ENCODE measurements at regions not wholly inside any gene's neighbourhood (a gene's known extent, or its start where the extent isn't known, plus 50 kb on each side); places are given as distances from the start of the nearest gene placed in this dataset.
"Not testable (repeated sequence)": the region's sequence is repeated elsewhere in the genome, so short reads cannot be mapped to it uniquely, and the experiment has no call there.

DNA sequence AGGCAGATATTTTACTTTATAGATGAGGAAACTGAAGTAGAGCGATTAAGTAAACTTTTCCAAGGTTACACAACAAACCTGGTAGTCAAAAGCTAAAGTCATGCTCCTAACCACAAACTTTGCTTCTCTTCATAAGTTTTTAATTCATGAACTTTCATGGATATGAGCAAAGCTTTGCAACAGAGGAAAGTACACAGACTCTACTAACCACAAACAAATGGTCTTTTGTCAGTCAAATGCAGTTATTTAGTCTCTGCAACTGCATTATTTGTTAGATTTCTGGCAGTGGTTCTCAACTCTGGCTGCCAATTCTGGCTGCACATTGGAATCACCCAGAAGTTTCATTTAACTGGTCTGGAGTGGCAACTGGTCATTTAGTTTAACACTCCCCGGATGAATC lies 140.6 kb upstream of the TMEM168 start:
- FAIRE-seq: no peak

DNA sequence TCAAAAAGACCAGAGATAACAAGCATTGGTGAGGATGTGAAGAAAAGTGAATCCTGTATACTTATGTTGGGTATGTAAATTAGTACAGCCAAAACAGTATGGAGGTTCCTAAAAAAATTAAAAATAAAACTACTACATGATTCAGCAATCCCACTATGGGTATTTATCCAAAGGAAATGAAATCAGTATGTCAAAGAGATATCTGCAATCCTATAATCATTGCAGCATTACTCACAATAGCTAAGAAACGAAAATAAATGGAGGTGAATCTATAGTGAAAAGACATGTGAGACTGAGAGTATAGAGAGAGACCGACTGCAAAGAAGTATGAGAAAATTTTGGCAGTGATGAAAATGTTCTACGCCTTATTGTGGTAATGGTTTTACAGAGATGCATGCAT lies 139.2 kb upstream of the TMEM168 start:
- no peak for FAIRE-seq

DNA sequence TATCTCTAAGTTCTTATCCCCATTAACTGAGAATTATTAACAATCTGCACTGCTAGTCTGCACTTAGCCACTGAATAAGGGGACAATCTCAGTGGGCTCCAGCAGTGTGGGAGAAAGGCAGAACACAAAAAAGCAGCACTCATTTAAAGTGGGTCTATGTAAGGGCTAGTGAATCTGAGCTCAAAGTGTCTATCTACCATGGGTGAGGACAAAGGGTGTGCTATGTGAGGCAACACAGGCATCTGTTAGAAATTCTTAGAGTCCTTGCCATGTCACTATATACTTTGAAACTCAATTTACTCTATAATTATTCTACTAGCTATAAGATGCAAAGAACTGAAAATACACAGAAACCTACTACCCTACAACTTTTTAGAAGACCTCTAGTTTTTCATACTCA lies 135.8 kb upstream of the TMEM168 start:
- no peak for FAIRE-seq

DNA sequence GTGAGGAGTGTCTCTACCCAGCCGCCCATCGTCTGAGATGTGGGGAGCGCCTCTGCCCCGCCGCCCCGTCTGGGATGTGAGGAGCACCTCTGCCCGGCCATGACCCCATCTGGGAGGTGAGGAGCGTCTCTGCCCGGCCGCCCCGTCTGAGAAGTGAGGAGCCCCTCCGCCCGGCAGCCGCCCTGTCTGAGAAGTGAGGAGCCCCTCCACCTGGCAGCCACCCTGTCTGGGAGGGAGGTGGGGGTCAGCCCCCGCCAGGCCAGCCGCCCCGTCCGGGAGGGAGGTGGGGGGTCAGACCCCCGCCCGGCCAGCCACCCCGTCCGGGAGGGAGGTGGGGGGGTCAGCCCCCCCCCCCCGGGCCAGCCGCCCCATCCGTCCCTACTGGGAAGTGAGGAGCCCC lies 132.4 kb upstream of the TMEM168 start:
- not testable (repeated sequence) for FAIRE-seq

DNA sequence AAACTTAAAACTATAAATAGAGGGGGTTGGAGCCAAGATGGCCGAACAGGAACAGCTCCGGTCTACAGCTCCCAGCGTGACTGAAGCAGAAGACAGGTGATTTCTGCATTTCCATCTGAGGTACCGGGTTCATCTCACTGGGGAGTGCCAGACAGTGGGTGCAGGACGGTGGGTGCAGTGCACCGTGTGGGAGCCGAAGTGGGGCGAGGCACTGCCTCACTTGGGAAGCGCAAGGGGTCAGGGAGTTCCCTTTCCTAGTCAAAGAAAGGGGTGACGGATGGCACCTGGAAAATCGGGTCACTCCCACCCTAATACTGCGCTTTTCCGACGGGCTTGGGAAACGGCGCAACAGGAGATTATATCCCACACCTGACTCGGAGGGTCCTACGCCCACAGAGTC lies 126.2 kb upstream of the TMEM168 start:
- not testable (repeated sequence) for FAIRE-seq

DNA sequence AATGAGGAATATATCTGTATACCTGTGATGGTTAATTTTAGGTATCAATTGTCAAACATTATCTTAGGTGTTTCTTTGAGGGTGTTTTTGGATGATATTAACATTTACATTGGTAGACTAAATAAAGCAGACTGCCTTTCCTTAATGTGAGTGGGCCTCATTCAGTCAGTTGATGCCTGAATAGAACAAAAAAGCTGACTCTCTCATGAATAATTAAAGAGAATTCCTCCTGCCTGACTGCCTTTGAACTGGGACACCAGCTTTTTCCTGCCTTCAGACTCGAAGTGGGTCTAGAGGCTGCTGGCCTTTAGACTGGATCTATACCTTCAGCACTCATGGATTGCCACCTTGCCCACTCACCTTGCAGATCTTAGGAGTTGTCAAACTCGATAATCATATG lies 117.9 kb upstream of the TMEM168 start:
- no peak for FAIRE-seq

DNA sequence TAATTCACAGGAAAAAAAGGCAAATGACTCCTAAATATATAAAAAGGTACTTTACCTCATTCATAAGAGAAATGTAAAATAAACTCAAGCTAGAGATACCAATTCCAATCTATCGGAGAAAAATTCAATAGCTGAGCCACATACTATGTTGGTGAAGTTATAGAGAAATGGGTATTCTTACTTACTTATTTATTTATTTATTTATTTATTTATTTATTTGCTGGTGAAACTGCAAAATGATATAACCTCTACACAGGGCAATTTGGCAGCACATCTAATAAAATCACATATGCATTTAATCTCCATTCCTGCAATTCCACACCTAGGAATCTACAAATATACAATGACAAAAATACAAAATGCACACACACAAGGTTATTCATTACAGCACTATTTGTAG lies 117.5 kb upstream of the TMEM168 start:
- peak; percentile 67 for FAIRE-seq

DNA sequence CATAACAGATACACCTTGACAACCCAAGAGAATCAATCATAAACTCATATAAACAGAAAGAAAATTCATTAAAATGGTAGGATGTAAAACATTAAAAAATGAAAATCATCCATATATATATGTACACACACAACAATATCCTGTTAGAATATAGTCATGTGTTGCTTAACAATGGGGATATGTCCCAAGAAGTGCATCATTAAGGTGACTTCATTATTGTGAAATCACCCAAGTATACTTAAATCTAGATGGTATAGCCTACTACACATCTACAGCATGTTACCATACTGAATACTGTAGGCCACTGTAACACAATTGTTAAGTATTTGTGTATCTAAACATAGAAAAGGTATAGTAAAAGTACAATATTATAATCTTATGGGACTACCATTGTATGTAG lies 115.8 kb upstream of the TMEM168 start:
- FAIRE-seq: no peak

DNA sequence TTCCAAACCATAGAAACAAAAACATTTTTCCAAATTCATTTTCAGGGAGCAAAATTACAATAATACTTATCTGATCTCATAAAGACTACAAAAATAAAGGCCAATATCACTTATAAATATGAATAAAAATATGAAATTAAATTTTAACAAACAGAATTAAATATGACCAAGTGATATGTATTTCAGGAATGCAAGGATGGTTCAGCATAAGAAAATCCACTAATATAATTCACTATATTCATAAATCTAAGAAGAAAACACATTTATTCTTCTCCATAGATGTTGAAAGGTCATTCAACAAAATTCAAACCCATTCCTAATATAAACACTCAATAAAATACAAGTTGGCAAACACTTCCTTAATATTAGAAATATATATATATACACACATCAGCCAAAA lies 115.2 kb upstream of the TMEM168 start:
- FAIRE-seq: peak; percentile 40

DNA sequence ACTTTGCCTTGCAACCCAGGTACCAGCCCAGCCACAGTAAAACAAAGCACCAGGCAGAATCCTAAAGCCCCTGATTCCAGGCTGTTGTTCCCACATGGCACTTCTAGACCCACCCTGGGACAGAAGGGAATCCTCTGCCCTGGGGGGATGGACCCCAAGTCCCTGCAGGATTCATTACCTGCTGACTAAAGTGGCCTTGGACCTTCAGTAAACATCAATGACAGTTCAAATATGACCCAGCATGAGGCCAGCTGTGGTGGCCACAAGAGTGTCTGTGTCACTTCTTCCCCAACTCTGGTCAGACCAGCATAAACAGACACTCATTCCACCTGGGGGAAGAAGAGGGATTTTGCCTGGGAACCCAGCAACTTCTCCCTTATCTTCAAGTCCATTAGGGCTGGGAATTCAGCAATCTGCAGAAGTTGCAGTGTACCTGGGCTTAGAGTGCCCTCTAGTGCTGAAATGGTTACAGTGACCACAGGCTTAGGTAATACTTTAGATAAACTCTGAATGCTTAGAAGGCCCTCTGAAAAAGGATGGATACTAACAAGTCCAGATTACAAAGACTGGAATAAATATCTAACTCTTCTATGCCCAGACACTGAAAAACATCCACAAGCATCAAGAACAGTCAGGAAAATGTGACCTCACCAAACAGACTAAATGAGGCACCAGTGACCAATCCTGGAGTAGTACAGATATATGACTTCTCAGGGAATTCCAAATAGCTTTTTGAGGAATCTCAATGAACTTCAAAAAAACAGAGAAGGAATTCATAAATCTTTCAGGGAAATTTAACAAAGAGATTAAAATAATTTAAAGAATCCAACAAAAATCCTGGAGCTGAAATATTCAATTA lies 108.5 kb upstream of the TMEM168 start:
- peak; percentile 93 for FAIRE-seq

DNA sequence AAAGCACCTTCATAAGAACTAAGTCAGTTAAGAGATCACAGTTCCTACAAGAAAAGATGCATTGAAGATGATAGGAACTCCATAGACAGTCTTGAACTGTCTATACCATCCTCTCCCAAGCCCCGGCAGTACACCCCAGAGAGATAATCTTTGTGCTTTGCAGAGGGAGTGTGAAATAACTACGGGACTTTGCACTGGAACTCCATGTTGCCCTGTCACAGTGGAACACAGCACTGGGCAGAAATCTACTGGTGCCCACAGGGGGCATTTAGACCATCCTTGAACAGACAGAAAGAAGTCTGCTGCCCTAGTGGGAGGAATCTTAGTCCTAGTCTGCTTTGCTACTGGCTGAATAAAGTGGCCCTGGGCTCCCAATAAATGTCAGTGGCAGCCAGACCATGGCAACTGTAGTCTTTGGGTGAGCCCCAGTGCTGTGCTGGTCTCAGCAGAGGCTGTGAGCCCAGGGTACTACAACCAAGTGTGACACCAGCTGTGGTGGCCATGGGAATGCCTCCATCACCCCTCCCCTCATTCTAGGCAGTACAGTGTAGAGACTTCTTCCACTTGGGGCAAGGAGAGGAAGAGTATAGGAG lies 107.7 kb upstream of the TMEM168 start:
- no peak for FAIRE-seq

DNA sequence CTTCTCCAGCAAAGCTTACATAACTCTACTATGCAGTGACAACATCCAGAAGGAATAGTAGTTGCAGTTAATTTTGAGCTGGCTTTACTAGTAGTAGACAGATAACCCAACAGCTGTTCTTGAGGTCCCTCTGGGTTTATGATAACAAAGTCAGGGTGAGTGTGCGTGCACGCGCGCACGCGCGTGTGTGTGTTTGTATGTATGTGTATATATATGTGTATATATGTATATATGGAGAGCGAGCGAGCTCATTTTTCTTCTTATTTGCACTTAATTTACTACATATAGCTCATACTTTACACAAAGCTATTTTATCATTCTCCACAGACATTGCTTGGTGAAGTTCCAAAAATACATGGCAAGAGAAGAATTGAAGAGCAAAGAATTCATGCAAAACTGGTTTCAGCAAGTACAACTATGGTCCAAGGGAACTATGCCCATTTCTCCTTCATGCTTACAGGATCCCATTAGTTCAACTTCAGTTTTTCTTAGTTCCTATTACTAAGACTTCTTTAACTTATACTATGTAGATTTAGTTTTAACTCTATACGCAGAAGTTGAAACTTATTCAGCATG lies 105.9 kb upstream of the TMEM168 start:
- no peak for FAIRE-seq

DNA sequence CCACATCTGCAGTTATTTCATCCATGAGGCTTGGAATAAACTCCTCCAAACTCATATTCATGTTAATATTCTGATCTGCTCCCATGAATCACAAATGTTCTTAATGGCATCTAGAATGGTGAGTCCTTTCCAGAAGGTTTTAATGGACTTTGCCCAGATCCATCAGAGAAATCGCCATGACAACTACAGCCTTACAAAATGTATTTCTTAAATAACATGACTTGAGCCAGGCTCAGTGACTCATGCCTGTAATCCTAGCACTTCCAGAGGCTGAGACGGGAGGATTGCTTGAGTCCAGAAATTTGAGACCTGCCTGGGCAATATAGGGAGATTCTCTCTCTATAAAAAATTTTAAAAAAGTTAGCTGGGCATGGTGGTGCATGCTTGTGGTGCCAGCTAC lies 102.1 kb upstream of the TMEM168 start:
- no peak for FAIRE-seq

DNA sequence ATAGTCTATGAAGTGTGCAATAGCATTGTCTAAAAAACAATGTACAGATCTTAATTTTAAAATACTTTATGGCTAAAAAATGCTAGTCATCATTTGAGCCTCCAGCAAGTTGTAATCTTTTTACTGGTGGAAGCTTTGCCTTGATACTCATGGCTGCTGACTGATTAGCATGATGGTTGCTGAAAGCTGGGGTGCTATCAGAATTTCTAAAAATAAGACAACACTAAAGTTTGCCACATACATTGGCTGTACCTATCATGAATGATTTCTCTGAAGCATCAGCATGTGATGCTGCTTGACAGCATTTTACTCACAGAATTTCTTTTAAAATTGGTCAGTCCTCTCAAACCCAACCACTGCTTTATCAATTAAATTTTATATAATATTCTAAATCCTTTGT lies 101.5 kb upstream of the TMEM168 start:
- no peak for FAIRE-seq

DNA sequence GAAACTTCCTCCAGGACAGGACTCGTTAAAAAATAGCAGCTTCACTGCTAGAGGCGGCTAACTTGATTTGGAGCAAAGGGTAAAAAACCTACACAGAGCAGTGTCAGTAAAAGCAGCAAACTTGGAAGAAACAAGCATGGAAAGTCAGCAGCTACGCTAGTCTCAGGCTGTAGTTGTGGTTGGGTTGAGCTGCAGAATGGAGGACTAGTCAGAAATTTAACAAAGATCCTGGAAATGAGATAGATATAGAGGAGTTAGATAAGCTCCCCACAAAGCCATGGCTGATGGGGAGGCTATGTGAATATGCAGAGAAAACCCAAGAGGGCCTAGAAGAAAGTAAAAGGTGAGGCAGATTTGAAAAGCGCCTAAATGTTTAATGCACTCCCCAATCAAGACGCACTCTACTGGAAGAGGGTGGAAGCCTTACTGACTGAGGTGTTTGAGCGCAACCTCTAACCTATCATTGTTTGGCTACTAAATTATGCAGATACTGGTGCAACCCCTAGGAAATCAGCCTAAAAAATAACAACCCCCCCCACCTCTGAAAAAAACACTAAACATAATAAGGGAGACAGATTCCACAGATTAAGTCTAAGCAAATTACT lies 99.7 kb upstream of the TMEM168 start:
- no peak for FAIRE-seq

DNA sequence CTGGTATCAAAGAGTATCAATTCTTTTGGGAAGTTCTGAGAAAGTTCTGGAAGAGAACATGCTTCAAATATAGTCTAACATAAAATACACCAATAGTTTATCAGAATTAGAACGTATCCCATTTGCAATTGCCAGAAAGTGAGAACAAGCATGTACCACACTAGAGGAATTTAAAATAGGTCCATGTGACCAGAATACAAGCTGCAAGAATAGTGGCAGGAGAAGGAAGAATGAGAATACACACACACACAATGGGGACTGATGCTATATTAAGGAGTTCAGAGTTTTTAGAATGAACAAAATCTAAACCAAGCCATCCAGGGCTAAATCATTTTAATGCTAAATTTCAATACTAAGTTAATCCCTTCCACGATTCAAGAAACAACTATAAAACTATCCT lies 99.1 kb upstream of the TMEM168 start:
- FAIRE-seq: no peak

DNA sequence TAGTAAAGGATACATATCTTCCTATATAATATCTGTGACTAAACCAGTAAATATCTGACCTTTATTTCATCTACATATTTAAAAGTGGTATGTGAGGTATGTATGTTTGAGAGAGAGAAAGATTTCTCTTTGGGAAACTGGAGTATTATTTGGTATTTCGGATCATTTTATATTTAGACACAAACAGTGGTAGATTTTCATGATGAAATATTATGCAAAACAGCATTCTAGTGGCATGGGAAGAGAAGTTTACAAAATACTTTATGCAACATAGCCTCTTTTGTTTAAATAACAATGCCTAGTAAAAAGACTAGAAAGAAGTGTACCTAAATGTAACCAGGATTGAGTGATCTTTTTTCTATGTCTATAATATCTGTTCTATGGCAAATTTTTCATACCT lies 98.6 kb upstream of the TMEM168 start:
- no peak for FAIRE-seq

DNA sequence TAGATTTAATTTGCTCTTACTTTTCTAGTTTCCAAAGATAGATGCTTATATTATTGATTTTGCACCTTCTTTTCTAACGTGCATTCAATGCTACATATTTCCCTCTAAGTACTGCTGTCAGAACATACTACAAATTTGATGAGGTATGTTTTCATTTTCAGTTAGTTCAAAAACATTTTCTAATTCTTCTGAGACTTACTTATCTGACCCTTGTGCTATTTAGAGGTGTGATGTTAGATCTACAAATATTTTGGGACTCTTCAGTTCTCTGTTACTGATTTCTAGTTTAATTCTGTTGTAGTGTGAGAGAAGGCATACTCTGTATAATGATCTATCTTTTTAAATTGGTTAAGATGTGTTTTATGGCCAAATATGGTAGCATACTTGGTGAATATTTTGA lies 97.8 kb upstream of the TMEM168 start:
- no peak for FAIRE-seq

DNA sequence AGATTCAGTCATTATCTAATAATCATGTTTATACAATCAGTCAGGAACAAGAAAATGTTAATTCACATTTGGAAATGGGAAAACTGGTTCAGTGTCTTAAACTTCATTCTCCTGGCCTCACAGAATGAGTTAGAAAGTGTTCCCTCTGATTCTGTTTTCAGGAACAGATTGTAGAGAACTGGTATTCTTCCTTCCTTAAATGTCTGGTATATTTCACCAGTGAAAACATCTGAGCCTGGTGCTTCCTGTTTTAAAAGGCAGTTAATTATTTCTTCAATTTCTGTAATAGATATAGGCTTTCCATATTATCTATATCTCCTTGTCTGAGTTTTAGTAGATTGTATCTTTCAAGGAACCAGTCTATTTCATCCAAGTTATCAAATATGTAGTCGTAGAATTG lies 97.1 kb upstream of the TMEM168 start:
- FAIRE-seq: no peak

DNA sequence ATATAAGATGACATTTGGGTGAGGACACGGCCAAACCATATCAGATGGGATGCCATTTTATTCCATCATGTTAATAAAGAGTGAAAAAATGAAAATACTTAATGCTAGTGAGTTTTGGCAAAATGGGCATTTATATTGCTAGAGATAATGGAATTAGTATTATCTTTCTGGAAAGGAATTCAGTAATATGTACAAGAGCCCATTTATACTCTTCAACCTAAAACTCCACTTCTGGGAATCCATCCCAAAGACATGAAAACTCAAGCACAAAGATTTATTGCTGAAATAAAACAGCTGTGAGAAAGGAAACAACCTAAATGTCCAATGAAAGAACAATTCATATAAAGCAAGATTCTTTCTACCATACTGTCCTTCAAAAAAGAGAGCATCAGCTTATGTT lies 96.0 kb upstream of the TMEM168 start:
- FAIRE-seq: no peak

DNA sequence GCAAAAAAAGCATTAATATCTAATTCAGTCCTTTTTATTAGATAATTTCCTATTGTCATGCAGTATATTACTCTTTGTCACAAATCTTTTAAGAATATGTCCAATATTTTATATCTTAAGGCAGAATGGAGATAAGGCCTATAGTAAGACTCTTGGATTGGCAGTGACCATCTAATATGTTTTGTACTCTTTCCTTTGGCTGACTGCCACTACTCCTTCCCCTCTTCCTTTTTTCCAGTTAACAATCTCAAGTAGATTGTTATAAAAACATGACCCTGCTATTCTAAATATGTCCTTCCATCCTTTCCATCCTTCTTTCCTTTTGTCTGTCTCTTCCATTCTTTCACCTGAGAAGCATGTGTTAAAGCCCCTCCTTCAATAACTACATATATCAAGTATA lies 92.8 kb upstream of the TMEM168 start:
- FAIRE-seq: no peak

DNA sequence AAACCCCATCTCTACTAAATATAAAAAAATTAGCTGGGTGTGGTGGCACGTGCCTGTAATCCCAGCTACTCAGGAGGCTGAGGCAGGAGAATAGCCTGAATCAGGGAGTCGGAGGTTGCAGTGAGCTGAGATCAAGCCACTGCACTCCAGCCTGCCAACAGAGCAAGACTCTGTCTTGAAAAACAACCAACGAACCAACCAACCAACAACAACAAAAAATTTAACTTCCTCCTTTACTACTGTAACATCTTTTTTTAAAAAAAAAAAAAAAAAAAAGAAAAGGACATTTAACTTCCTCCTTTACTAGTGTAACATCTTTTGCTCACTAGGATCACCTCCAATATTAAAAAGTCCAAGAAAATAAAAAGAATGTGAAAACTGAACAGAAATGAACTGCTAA lies 92.3 kb upstream of the TMEM168 start:
- FAIRE-seq: no peak

DNA sequence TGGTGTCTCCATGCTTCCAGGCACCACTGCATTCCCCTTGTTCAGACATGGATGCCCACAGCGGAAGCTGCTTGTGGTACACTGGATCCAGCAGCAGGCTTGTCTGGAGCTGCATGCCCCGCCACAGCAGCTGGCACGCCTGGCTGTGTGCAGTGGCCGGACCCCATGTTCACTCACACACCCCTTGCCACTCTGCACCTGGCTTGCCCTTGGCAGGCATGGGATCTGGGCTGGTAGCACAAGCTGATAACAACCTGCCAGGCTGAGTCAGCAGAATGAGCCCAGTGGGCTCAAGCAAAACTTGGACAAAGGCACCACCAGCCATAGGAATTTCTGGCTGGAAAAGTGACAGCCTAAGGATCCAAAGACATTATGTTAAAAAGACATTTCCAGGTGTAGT lies 91.8 kb upstream of the TMEM168 start:
- no peak for FAIRE-seq

DNA sequence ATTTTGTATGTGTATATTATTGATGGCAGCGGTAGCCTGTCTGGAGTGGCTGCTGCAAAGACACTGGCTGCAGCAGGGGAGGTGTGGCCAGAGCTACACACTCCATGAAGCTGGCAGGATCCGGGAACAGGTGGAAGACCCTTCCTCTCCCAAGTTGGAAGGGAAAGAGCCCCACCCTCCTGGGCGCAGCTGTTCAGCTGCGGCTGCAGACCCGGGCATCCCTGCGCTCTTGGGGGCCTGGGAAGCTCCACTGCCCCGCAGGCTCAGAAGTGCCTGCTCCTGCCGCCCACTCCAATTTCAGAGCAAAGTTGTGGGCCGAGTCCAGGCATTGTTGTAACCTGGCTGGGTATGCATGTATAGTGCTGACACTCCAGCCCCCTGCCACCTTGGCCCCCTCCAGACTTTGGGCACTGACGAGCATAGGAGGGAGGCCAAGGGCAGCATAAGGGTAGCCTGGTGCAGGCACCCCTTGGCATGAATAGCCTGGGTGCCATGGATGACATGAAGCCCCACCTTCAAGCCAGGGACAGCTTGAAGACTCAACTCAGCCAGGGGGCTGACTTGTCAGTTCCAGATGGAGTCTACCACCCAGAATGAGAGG lies 90.7 kb upstream of the TMEM168 start:
- no peak for FAIRE-seq
